ENCODE measurements at regions not wholly inside any gene's neighbourhood (a gene's known extent, or its start where the extent isn't known, plus 50 kb on each side); places are given as distances from the start of the nearest gene placed in this dataset.

- no peaks in the 10 kb centered on the region for H3K36me3 ChIP-seq (ENCODE audit: control insufficient read depth in 1 of 2, insufficient read depth in 2 of 2, low read length in 2 of 2)
- H3K4me1 ChIP-seq (ENCODE audit: control insufficient read depth in 1 of 2, insufficient read depth in 2 of 2, low read length in 2 of 2), result peaks cover under 1 to 55% of the 10 kb centered on the region in 2 donors
- no peak overlapping the region for H3K27ac ChIP-seq (ENCODE audit: low read length)
- H3K27me3 ChIP-seq (ENCODE audit: low read depth, low read length), result no peaks in the 10 kb centered on the region
- H3K9me3 ChIP-seq (ENCODE audit: control insufficient read depth in 1 of 2, low read length in 2 of 2), result no peaks in the 10 kb centered on the region
- no peak overlapping the region for H3K4me3 ChIP-seq (ENCODE audit: low read depth in 1 of 2, low read length in 2 of 2)
Measured at GRCh38 chr2:39514825-39515224, 77.7 kb upstream of the MAP4K3 start.

GRCh38 chr2:39515273-39515896, 78.3 kb upstream of the MAP4K3 start:
- Histone ChIP-seq H3K4me1 (ENCODE audit: control insufficient read depth in 1 of 2, insufficient read depth in 2 of 2, low read length in 2 of 2) (peaks cover 0 to 55% of the 10 kb centered on the region in 2 donors), H3K36me3 (ENCODE audit: control insufficient read depth in 1 of 2, insufficient read depth in 2 of 2, low read length in 2 of 2) (no peaks in the 10 kb centered on the region), H3K27me3 (ENCODE audit: low read depth, low read length) (no peaks in the 10 kb centered on the region), H3K27ac (ENCODE audit: low read length) (no peak overlapping the region), H3K4me3 (ENCODE audit: low read depth in 1 of 2, low read length in 2 of 2) (no peak overlapping the region), H3K9me3 (ENCODE audit: control insufficient read depth in 1 of 2, low read length in 2 of 2) (no peaks in the 10 kb centered on the region)

GRCh38 chr2:39515897-39516346, 78.8 kb upstream of the MAP4K3 start:
- no peaks in the 10 kb centered on the region for H3K9me3 ChIP-seq (ENCODE audit: control insufficient read depth in 1 of 2, low read length in 2 of 2)
- no peaks in the 10 kb centered on the region for H3K36me3 ChIP-seq (ENCODE audit: control insufficient read depth in 1 of 2, insufficient read depth in 2 of 2, low read length in 2 of 2)
- H3K4me3 ChIP-seq (ENCODE audit: low read depth in 1 of 2, low read length in 2 of 2), result no peak overlapping the region
- no peak overlapping the region for H3K27ac ChIP-seq (ENCODE audit: low read length)
- peaks cover 0 to 55% of the 10 kb centered on the region in 2 donors for H3K4me1 ChIP-seq (ENCODE audit: control insufficient read depth in 1 of 2, insufficient read depth in 2 of 2, low read length in 2 of 2)
- no peaks in the 10 kb centered on the region for H3K27me3 ChIP-seq (ENCODE audit: low read depth, low read length)

GRCh38 chr2:39516347-39517101, 79.4 kb upstream of the MAP4K3 start:
- no peaks in the 10 kb centered on the region for H3K9me3 ChIP-seq (ENCODE audit: control insufficient read depth in 1 of 2, low read length in 2 of 2)
- H3K4me1 ChIP-seq (ENCODE audit: control insufficient read depth in 1 of 2, insufficient read depth in 2 of 2, low read length in 2 of 2), result peaks cover 0 to 50% of the 10 kb centered on the region in 2 donors
- no peaks in the 10 kb centered on the region for H3K27me3 ChIP-seq (ENCODE audit: low read depth, low read length)
- H3K4me3 ChIP-seq (ENCODE audit: low read depth in 1 of 2, low read length in 2 of 2), result no peak overlapping the region
- H3K36me3 ChIP-seq (ENCODE audit: control insufficient read depth in 1 of 2, insufficient read depth in 2 of 2, low read length in 2 of 2), result no peaks in the 10 kb centered on the region
- no peak overlapping the region for H3K27ac ChIP-seq (ENCODE audit: low read length)

- Histone ChIP-seq H3K4me3 (ENCODE audit: low read depth in 1 of 2, low read length in 2 of 2) (no peak overlapping the region), H3K9me3 (ENCODE audit: control insufficient read depth in 1 of 2, low read length in 2 of 2) (peaks cover 0 to 3% of the 10 kb centered on the region in 2 donors), H3K4me1 (ENCODE audit: control insufficient read depth in 1 of 2, insufficient read depth in 2 of 2, low read length in 2 of 2) (peaks cover 0 to 44% of the 10 kb centered on the region in 2 donors), H3K27me3 (ENCODE audit: low read depth, low read length) (no peaks in the 10 kb centered on the region), H3K27ac (ENCODE audit: low read length) (peak overlapping the region; percentile 0), H3K36me3 (ENCODE audit: control insufficient read depth in 1 of 2, insufficient read depth in 2 of 2, low read length in 2 of 2) (no peaks in the 10 kb centered on the region)
Measured at GRCh38 chr2:39517102-39517436, 80.0 kb upstream of the MAP4K3 start.

- peaks cover 0 to 39% of the 10 kb centered on the region in 2 donors for H3K4me1 ChIP-seq (ENCODE audit: control insufficient read depth in 1 of 2, insufficient read depth in 2 of 2, low read length in 2 of 2)
- H3K36me3 ChIP-seq (ENCODE audit: control insufficient read depth in 1 of 2, insufficient read depth in 2 of 2, low read length in 2 of 2), result no peaks in the 10 kb centered on the region
- peaks cover 0 to 3% of the 10 kb centered on the region in 2 donors for H3K9me3 ChIP-seq (ENCODE audit: control insufficient read depth in 1 of 2, low read length in 2 of 2)
- H3K4me3 ChIP-seq (ENCODE audit: low read depth in 1 of 2, low read length in 2 of 2), result no peak overlapping the region
- H3K27me3 ChIP-seq (ENCODE audit: low read depth, low read length), result no peaks in the 10 kb centered on the region
- H3K27ac ChIP-seq (ENCODE audit: low read length), result peak overlapping the region; percentile 0
Measured at GRCh38 chr2:39517622-39518021, 80.5 kb upstream of the MAP4K3 start.

GRCh38 chr2:39519886-39520285, 82.8 kb upstream of the MAP4K3 start:
- peaks cover 0 to 3% of the 10 kb centered on the region in 2 donors for H3K9me3 ChIP-seq (ENCODE audit: control insufficient read depth in 1 of 2, low read length in 2 of 2)
- no peak overlapping the region for H3K27ac ChIP-seq (ENCODE audit: low read length)
- H3K36me3 ChIP-seq (ENCODE audit: control insufficient read depth in 1 of 2, insufficient read depth in 2 of 2, low read length in 2 of 2), result no peaks in the 10 kb centered on the region
- H3K4me3 ChIP-seq (ENCODE audit: low read depth in 1 of 2, low read length in 2 of 2), result no peak overlapping the region
- H3K4me1 ChIP-seq (ENCODE audit: control insufficient read depth in 1 of 2, insufficient read depth in 2 of 2, low read length in 2 of 2), result peaks cover 3 to 33% of the 10 kb centered on the region in 2 donors
- no peaks in the 10 kb centered on the region for H3K27me3 ChIP-seq (ENCODE audit: low read depth, low read length)

GRCh38 chr2:39521876-39522517, 84.9 kb upstream of the MAP4K3 start:
- H3K36me3 ChIP-seq (ENCODE audit: control insufficient read depth in 1 of 2, insufficient read depth in 2 of 2, low read length in 2 of 2), result no peaks in the 10 kb centered on the region
- H3K4me3 ChIP-seq (ENCODE audit: low read depth in 1 of 2, low read length in 2 of 2), result no peak overlapping the region
- H3K27ac ChIP-seq (ENCODE audit: low read length), result no peak overlapping the region
- H3K27me3 ChIP-seq (ENCODE audit: low read depth, low read length), result no peaks in the 10 kb centered on the region
- peaks cover 3 to 19% of the 10 kb centered on the region in 2 donors for H3K4me1 ChIP-seq (ENCODE audit: control insufficient read depth in 1 of 2, insufficient read depth in 2 of 2, low read length in 2 of 2)
- H3K9me3 ChIP-seq (ENCODE audit: control insufficient read depth in 1 of 2, low read length in 2 of 2), result peaks cover 0 to 3% of the 10 kb centered on the region in 2 donors

GRCh38 chr2:39522518-39522877, 85.4 kb upstream of the MAP4K3 start:
- no peaks in the 10 kb centered on the region for H3K36me3 ChIP-seq (ENCODE audit: control insufficient read depth in 1 of 2, insufficient read depth in 2 of 2, low read length in 2 of 2)
- peaks cover 0 to 3% of the 10 kb centered on the region in 2 donors for H3K9me3 ChIP-seq (ENCODE audit: control insufficient read depth in 1 of 2, low read length in 2 of 2)
- no peak overlapping the region for H3K27ac ChIP-seq (ENCODE audit: low read length)
- no peak overlapping the region for H3K4me3 ChIP-seq (ENCODE audit: low read depth in 1 of 2, low read length in 2 of 2)
- no peaks in the 10 kb centered on the region for H3K27me3 ChIP-seq (ENCODE audit: low read depth, low read length)
- peaks cover 3 to 14% of the 10 kb centered on the region in 2 donors for H3K4me1 ChIP-seq (ENCODE audit: control insufficient read depth in 1 of 2, insufficient read depth in 2 of 2, low read length in 2 of 2)

- Histone ChIP-seq H3K4me1 (ENCODE audit: control insufficient read depth in 1 of 2, insufficient read depth in 2 of 2, low read length in 2 of 2) (peaks cover 3 to 9% of the 10 kb centered on the region in 2 donors), H3K4me3 (ENCODE audit: low read depth in 1 of 2, low read length in 2 of 2) (no peak overlapping the region), H3K27ac (ENCODE audit: low read length) (no peak overlapping the region), H3K27me3 (ENCODE audit: low read depth, low read length) (no peaks in the 10 kb centered on the region), H3K36me3 (ENCODE audit: control insufficient read depth in 1 of 2, insufficient read depth in 2 of 2, low read length in 2 of 2) (no peaks in the 10 kb centered on the region), H3K9me3 (ENCODE audit: control insufficient read depth in 1 of 2, low read length in 2 of 2) (peaks cover 0 to 3% of the 10 kb centered on the region in 2 donors)
Measured at GRCh38 chr2:39523308-39524044, 86.4 kb upstream of the MAP4K3 start.

- no peaks in the 10 kb centered on the region for H3K36me3 ChIP-seq (ENCODE audit: control insufficient read depth in 1 of 2, insufficient read depth in 2 of 2, low read length in 2 of 2)
- no peaks in the 10 kb centered on the region for H3K27me3 ChIP-seq (ENCODE audit: low read depth, low read length)
- H3K9me3 ChIP-seq (ENCODE audit: control insufficient read depth in 1 of 2, low read length in 2 of 2), result peaks cover 0 to 3% of the 10 kb centered on the region in 2 donors
- H3K4me3 ChIP-seq (ENCODE audit: low read depth in 1 of 2, low read length in 2 of 2), result no peak overlapping the region
- H3K4me1 ChIP-seq (ENCODE audit: control insufficient read depth in 1 of 2, insufficient read depth in 2 of 2, low read length in 2 of 2), result peaks cover 3 to 9% of the 10 kb centered on the region in 2 donors
- no peak overlapping the region for H3K27ac ChIP-seq (ENCODE audit: low read length)
Measured at GRCh38 chr2:39524061-39524460, 87.0 kb upstream of the MAP4K3 start.

All from muscle layer of duodenum (tissue), 2 donors.